ENCODE measurements at regions not wholly inside any gene's neighbourhood (a gene's known extent, or its start where the extent isn't known, plus 50 kb on each side); places are given as distances from the start of the nearest gene placed in this dataset.

DNA sequence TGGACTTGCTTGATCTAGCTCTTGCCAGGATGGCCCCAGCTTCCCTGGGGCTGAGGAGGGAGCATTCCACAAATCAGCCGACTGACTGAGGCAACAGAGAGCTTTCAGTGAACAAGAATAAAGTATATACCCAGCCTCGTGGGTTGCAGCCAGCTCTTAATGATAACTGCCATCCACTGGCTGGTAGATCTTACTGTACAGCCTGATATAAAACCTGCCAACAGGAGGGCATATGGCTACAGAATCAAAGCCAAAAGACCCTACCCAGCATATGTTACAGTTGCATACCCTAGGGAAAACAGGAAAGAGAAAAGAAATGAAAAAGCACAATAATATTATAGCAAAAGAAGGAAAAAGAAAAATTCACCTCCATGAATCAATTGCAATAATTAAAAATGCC is 775.9 kb upstream of the KIF2B start:
- no peak overlapping the region for H3K4me3 ChIP-seq (replicated peaks in 1 of 3; ENCODE audit: insufficient read depth in 1 of 3, low read depth in 1 of 3, low read length in 3 of 3)
- no peak for DNase-seq (ENCODE audit: low read depth, low spot score)
- FAIRE-seq: no peak
- dilution Hi-C loops (cut with MboI; ENCODE audit: extremely low pct_ligation_motif_present, low sequenced_read_pairs): no loop called here
- H3K4me1 ChIP-seq (ENCODE audit: control insufficient read depth, extremely low read depth, insufficient read depth, low read length): peaks cover 2% of the 10 kb centered on the region
- H3K9ac ChIP-seq (replicated peaks; ENCODE audit: extremely low read depth, insufficient read depth, low read length): no peak overlapping the region
- H3K79me2 ChIP-seq (ENCODE audit: control insufficient read depth, insufficient read depth, low read length): no peaks in the 10 kb centered on the region
- ChIA-PET POLR2A (no interaction called here), CTCF (no interaction called here)
- no peaks in the 10 kb centered on the region for H3K36me3 ChIP-seq (ENCODE audit: control insufficient read depth in 2 of 2, extremely low read depth in 1 of 2, insufficient read depth in 2 of 2, low read length in 2 of 2)
- no peak for TF ChIP-seq EZH2 (IDR thresholded peaks at IDR 0.05; ENCODE audit: borderline replicate concordance, low read depth, low read length, severe bottlenecking)
- TF ChIP-seq FOS (IDR thresholded peaks at IDR 0.05; ENCODE audit: borderline replicate concordance, insufficient read depth, low read length): no peak
- TF ChIP-seq, protein P1, sequence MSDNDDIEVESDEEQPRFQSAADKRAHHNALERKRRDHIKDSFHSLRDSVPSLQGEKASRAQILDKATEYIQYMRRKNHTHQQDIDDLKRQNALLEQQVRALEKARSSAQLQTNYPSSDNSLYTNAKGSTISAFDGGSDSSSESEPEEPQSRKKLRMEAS (IDR thresholded peaks at IDR 0.05; ENCODE audit: insufficient read depth, insufficient read length): no peak
- TF ChIP-seq, protein P2, sequence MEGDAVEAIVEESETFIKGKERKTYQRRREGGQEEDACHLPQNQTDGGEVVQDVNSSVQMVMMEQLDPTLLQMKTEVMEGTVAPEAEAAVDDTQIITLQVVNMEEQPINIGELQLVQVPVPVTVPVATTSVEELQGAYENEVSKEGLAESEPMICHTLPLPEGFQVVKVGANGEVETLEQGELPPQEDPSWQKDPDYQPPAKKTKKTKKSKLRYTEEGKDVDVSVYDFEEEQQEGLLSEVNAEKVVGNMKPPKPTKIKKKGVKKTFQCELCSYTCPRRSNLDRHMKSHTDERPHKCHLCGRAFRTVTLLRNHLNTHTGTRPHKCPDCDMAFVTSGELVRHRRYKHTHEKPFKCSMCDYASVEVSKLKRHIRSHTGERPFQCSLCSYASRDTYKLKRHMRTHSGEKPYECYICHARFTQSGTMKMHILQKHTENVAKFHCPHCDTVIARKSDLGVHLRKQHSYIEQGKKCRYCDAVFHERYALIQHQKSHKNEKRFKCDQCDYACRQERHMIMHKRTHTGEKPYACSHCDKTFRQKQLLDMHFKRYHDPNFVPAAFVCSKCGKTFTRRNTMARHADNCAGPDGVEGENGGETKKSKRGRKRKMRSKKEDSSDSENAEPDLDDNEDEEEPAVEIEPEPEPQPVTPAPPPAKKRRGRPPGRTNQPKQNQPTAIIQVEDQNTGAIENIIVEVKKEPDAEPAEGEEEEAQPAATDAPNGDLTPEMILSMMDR (IDR thresholded peaks at IDR 0.05; ENCODE audit: extremely low read depth in 1 of 2, insufficient read depth in 1 of 2, low read depth in 1 of 2, low read length in 2 of 2): no peak
- TF ChIP-seq POLR2AphosphoS5 (IDR thresholded peaks at IDR 0.05; ENCODE audit: insufficient read depth, low read depth, low read length): no peak
- TF ChIP-seq POLR2A (IDR thresholded peaks at IDR 0.05; ENCODE audit: low read depth, low read length): no peak
- no peak for TF ChIP-seq JUN (IDR thresholded peaks at IDR 0.05; ENCODE audit: borderline replicate concordance, insufficient read depth, insufficient read length, low read depth)
- no peak for TF ChIP-seq MYC (IDR thresholded peaks at IDR 0.05; ENCODE audit: low read depth, low read length)
- TF ChIP-seq GATA2 (IDR thresholded peaks at IDR 0.05; ENCODE audit: insufficient read depth, insufficient read length, low read depth, low read length): no peak
- intact Hi-C loops (cut with micrococcal nuclease): loop anchor here (10.0 kb wide), 1 partner anchor 442 kb away; no protein-coding TSS in a partner anchor
- no peak overlapping the region for H3K27ac ChIP-seq (ENCODE audit: insufficient read depth, low read depth, low read length)
- H3K27me3 ChIP-seq (ENCODE audit: control insufficient read depth in 2 of 2, insufficient read depth in 2 of 2, low read length in 2 of 2): no peaks in the 10 kb centered on the region
- no TSS peak for BruUV-seq (replicated peaks)
- H3K9me3 ChIP-seq (replicated peaks; ENCODE audit: control insufficient read depth, insufficient read depth, low read length): no peaks in the 10 kb centered on the region
- no peaks in the 10 kb centered on the region for H3K9me1 ChIP-seq (replicated peaks; ENCODE audit: control insufficient read depth, extremely low read depth, insufficient read depth, low read length)
- no peak overlapping the region for H2AFZ ChIP-seq (ENCODE audit: low read depth, low read length)
- no peaks in the 10 kb centered on the region for H4K20me1 ChIP-seq (replicated peaks; ENCODE audit: control insufficient read depth, extremely low read depth, insufficient read depth, low read length)
- no peak overlapping the region for H3K4me2 ChIP-seq (ENCODE audit: insufficient read depth, low read length)
